ENCODE measurements at regions not wholly inside any gene's neighbourhood (a gene's known extent, or its start where the extent isn't known, plus 50 kb on each side); places are given as distances from the start of the nearest gene placed in this dataset.

- DNase-seq: no peak
Observed at GRCh38 chr16:9484426-9484825, 393.0 kb downstream of the HAPSTR1 start.

GRCh38 chr16:9484881-9485280, 393.4 kb downstream of the HAPSTR1 start:
- no peak for DNase-seq

GRCh38 chr16:9489835-9490467, 398.5 kb downstream of the HAPSTR1 start:
- no peak for DNase-seq

- no peak for DNase-seq
Observed at GRCh38 chr16:9495824-9496223, 404.4 kb downstream of the HAPSTR1 start.

- DNase-seq: no peak
Observed at GRCh38 chr16:9497750-9498149, 406.3 kb downstream of the HAPSTR1 start.

- DNase-seq: peak; percentile 53
Observed at GRCh38 chr16:9499941-9500593, 408.6 kb downstream of the HAPSTR1 start.

GRCh38 chr16:9500872-9501271, 409.4 kb downstream of the HAPSTR1 start:
- no peak for DNase-seq

GRCh38 chr16:9503251-9503984, 412.0 kb downstream of the HAPSTR1 start:
- no peak for DNase-seq

GRCh38 chr16:9508328-9508936, 417.0 kb downstream of the HAPSTR1 start:
- no peak for DNase-seq

GRCh38 chr16:9509663-9510062, 418.2 kb downstream of the HAPSTR1 start:
- DNase-seq: no peak

GRCh38 chr16:9511389-9511788, 419.9 kb downstream of the HAPSTR1 start:
- DNase-seq: no peak

- no peak for DNase-seq
Observed at GRCh38 chr16:9516444-9516843, 425.0 kb downstream of the HAPSTR1 start.

GRCh38 chr16:9518051-9518450, 426.6 kb downstream of the HAPSTR1 start:
- no peak for DNase-seq

GRCh38 chr16:9518581-9518980, 427.1 kb downstream of the HAPSTR1 start:
- DNase-seq: no peak

- DNase-seq: no peak
Observed at GRCh38 chr16:9521749-9522370, 430.4 kb downstream of the HAPSTR1 start.

GRCh38 chr16:9522614-9523013, 431.2 kb downstream of the HAPSTR1 start:
- DNase-seq: no peak

GRCh38 chr16:9523994-9524393, 432.6 kb downstream of the HAPSTR1 start:
- no peak for DNase-seq

- DNase-seq: no peak
Observed at GRCh38 chr16:9525037-9525436, 433.6 kb downstream of the HAPSTR1 start.

- DNase-seq: no peak
Observed at GRCh38 chr16:9526791-9527190, 435.3 kb downstream of the HAPSTR1 start.

- no peak for DNase-seq
Observed at GRCh38 chr16:9527976-9528375, 436.5 kb downstream of the HAPSTR1 start.

GRCh38 chr16:9528511-9529079, 437.2 kb downstream of the HAPSTR1 start:
- DNase-seq: peak; percentile 10

GRCh38 chr16:9533042-9533441, 441.6 kb downstream of the HAPSTR1 start:
- DNase-seq: no peak

- no peak for DNase-seq
Observed at GRCh38 chr16:9534759-9535158, 443.3 kb downstream of the HAPSTR1 start.
